Mesothelial cell of epicardium (in vitro differentiated cells): ENCODE measurements at regions not wholly inside any gene's neighbourhood (a gene's known extent, or its start where the extent isn't known, plus 50 kb on each side); places are given as distances from the start of the nearest gene placed in this dataset.

Experiments used
- DNase-seq, 2 experiments: peaks; one replicate each; pipeline ENCODE4 v3.0.0; 2021; ENCODE audit warnings: low spot score in 2 of 2; ENCODE audit not compliant: unreplicated experiment in 2 of 2
- H3K27ac Mint-ChIP-seq: 2 replicates; pipeline ENCODE4 v1.8.0; 2021; ENCODE audit warnings: mixed read lengths
- H3K27me3 Mint-ChIP-seq: 2 replicates; pipeline ENCODE4 v1.8.0; 2021; ENCODE audit warnings: low read depth, mixed read lengths
- H3K36me3 Mint-ChIP-seq: 2 replicates; pipeline ENCODE4 v1.8.0; 2021; ENCODE audit warnings: mixed read lengths
- H3K4me1 Mint-ChIP-seq: 2 replicates; pipeline ENCODE4 v1.8.0; 2021; ENCODE audit warnings: mixed read lengths
- H3K4me3 Mint-ChIP-seq: 2 replicates; pipeline ENCODE4 v1.8.0; 2021; ENCODE audit warnings: mild to moderate bottlenecking, moderate library complexity, mixed read lengths
- H3K9me3 Mint-ChIP-seq: 2 replicates; pipeline ENCODE4 v1.8.0; 2021; ENCODE audit warnings: mixed read lengths
- CTCF ChIP-seq: fragments of 200-600 bp; sonication (generic); IDR thresholded peaks from one replicate; pipeline ENCODE4 v1.5.0; 2021; ENCODE audit warnings: antibody characterized with exemption; ENCODE audit not compliant: unreplicated experiment

- peaks cover 6% of the 10 kb centered on the region for H3K9me3 Mint-ChIP-seq
Observed at GRCh38 chr1:81560629-81561028, 240.1 kb upstream of the ADGRL2 start.

DNA sequence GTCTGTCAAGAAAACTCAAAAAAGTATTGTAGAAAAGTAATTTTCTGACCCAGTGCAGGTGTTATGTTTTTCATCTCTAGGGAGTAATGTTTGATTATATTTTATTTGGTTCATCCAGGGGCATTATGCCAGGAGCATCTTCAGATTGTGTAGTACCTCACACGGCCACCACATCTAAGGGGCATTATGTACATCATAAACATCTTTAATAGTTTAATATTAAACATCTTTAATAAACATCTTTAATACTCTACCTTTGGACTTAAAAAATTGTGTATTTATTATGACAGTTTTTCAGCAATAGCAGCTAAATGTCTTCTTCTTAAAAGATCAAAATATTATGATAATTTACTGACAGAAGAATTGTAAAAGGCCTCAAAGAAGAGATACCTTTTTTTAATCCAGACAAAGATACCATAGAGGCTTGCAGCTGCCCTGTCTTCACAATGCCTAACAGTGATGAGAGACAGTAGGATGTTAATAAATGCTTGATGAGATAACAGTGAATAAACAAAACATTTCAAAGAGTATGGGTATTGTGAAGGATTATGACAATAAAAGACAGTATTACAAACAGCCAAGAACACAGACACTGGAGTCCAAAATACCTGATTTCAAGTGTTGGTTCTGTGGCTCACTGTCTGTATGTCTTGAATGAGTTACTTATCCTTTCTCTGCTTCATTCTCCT is 240.9 kb upstream of the ADGRL2 start:
- no peak for DNase-seq
- peak; percentile 45 for TF ChIP-seq CTCF

More at GRCh38 chr1:81560629-81561028, 240.1 kb upstream of the ADGRL2 start:
- H3K4me3 Mint-ChIP-seq: no peak overlapping the region
- no peaks in the 10 kb centered on the region for H3K36me3 Mint-ChIP-seq
- no peak overlapping the region for H3K27ac Mint-ChIP-seq
- H3K27me3 Mint-ChIP-seq: no peaks in the 10 kb centered on the region
- no peaks in the 10 kb centered on the region for H3K4me1 Mint-ChIP-seq
- TF ChIP-seq CTCF: no peak
- no peak for DNase-seq

GRCh38 chr1:81558291-81559076 is 242.2 kb upstream of the ADGRL2 start:
- no peaks in the 10 kb centered on the region for H3K36me3 Mint-ChIP-seq
- TF ChIP-seq CTCF: no peak

More for the DNA sequence above, 240.9 kb upstream of the ADGRL2 start:
- Mint-ChIP-seq H3K9me3 (peaks cover 6% of the 10 kb centered on the region), H3K27me3 (no peaks in the 10 kb centered on the region), H3K27ac (no peak overlapping the region), H3K4me1 (no peaks in the 10 kb centered on the region), H3K36me3 (no peaks in the 10 kb centered on the region), H3K4me3 (no peak overlapping the region)

DNA sequence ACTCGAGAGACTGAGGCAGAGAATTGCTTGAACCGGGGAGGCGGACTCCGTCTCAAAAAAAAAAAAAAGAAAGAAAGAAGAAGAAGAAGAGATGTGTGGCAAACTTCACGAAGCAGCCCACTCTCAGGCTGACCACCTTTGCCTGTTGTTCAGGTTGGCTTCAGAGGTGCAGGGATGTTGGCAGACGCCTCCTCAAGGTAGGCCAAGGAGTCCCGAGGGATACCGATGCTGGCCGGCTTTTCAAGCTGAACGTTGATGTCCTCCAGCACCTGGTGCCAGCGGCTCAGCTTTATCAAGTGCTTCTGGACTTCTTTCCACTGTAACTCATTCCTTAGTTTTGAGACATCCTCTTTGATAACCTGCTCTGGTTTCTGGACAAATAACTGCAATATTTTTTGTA is 243.8 kb upstream of the ADGRL2 start:
- H3K4me1 Mint-ChIP-seq: peaks cover 10% of the 10 kb centered on the region
- no peaks in the 10 kb centered on the region for H3K36me3 Mint-ChIP-seq
- H3K27me3 Mint-ChIP-seq: no peaks in the 10 kb centered on the region
- no peak for TF ChIP-seq CTCF
- H3K9me3 Mint-ChIP-seq: no peaks in the 10 kb centered on the region
- H3K27ac Mint-ChIP-seq: no peak overlapping the region
- no peak for DNase-seq
- H3K4me3 Mint-ChIP-seq: no peak overlapping the region

More at GRCh38 chr1:81558291-81559076, 242.2 kb upstream of the ADGRL2 start:
- no peak overlapping the region for H3K4me3 Mint-ChIP-seq
- peaks cover 3% of the 10 kb centered on the region for H3K4me1 Mint-ChIP-seq
- H3K27ac Mint-ChIP-seq: no peak overlapping the region
- no peaks in the 10 kb centered on the region for H3K9me3 Mint-ChIP-seq
- H3K27me3 Mint-ChIP-seq: no peaks in the 10 kb centered on the region
- no peak for DNase-seq

- TF ChIP-seq CTCF: no peak
- Mint-ChIP-seq H3K4me1 (peaks cover 30% of the 10 kb centered on the region), H3K36me3 (no peaks in the 10 kb centered on the region), H3K9me3 (no peaks in the 10 kb centered on the region), H3K4me3 (no peak overlapping the region), H3K27me3 (no peaks in the 10 kb centered on the region), H3K27ac (no peak overlapping the region)
- no peak for DNase-seq
Observed at GRCh38 chr1:81554534-81554933, 246.2 kb upstream of the ADGRL2 start.
